Neutrophil (primary cell): ENCODE measurements at regions not wholly inside any gene's neighbourhood (a gene's known extent, or its start where the extent isn't known, plus 50 kb on each side); places are given as distances from the start of the nearest gene placed in this dataset.

Experiments used
- H3K27ac ChIP-seq: fragments of 200-600 bp; sonication (generic); 2 replicates; pipeline ENCODE4 v1.5.1; 2016; ENCODE audit warnings: mild to moderate bottlenecking, moderate library complexity
- H3K27me3 ChIP-seq: fragments of 200-600 bp; sonication (generic); 2 replicates; pipeline ENCODE4 v1.6.0; 2016; ENCODE audit warnings: mild to moderate bottlenecking
- H3K36me3 ChIP-seq: fragments of 200-600 bp; sonication (generic); 2 replicates; pipeline ENCODE4 v1.5.1; 2017
- H3K4me1 ChIP-seq, 2 experiments: fragments of 200-600 bp in 1 of 2; sonication (generic) in 1 of 2; 1 replicate in 1 of 2; 2 replicates in 1 of 2; pipeline versions ENCODE4 v1.5.1 to v1.6.1; 2013 to 2016; ENCODE audit warnings: low read depth in 1 of 2, low read length in 1 of 2, mild to moderate bottlenecking in 1 of 2, moderate library complexity in 1 of 2; ENCODE audit not compliant: control insufficient read depth in 1 of 2, insufficient read depth in 1 of 2
- H3K4me3 ChIP-seq, 2 experiments: fragments of 200-600 bp in 1 of 2; sonication (generic) in 1 of 2; 1 replicate in 1 of 2; 2 replicates in 1 of 2; pipeline ENCODE4 v1.5.1; 2013 to 2016; ENCODE audit warnings: low read depth in 1 of 2, low read length in 1 of 2, mild to moderate bottlenecking in 1 of 2, moderate library complexity in 1 of 2
- H3K9me3 ChIP-seq: fragments of 200-600 bp; sonication (generic); 2 replicates; pipeline ENCODE4 v1.5.1; 2016
- CTCF ChIP-seq: fragments of 200-600 bp; sonication (generic); IDR thresholded peaks from 2 replicates; pipeline ENCODE4 v1.5.1; 2016; ENCODE audit warnings: antibody characterized with exemption

- H3K27ac ChIP-seq = no peak overlapping the region
- H3K36me3 ChIP-seq = no peaks in the 10 kb centered on the region
- H3K4me1 ChIP-seq = no peaks in the 10 kb centered on the region
- TF ChIP-seq CTCF = no peak
- no peaks in the 10 kb centered on the region for H3K9me3 ChIP-seq
- no peak overlapping the region for H3K4me3 ChIP-seq
- no peaks in the 10 kb centered on the region for H3K27me3 ChIP-seq
Measured at GRCh38 chr2:198494931-198495330, 690.5 kb downstream of the PLCL1 start.

- Histone ChIP-seq H3K36me3 (no peaks in the 10 kb centered on the region), H3K9me3 (no peaks in the 10 kb centered on the region), H3K4me1 (no peaks in the 10 kb centered on the region), H3K27me3 (no peaks in the 10 kb centered on the region), H3K4me3 (no peak overlapping the region), H3K27ac (no peak overlapping the region)
- no peak for TF ChIP-seq CTCF
Measured at GRCh38 chr2:198490748-198491147, 686.4 kb downstream of the PLCL1 start.

GRCh38 chr2:198488964-198489363 lies 684.6 kb downstream of the PLCL1 start:
- no peak overlapping the region for H3K27ac ChIP-seq
- H3K9me3 ChIP-seq = no peaks in the 10 kb centered on the region
- H3K4me1 ChIP-seq = no peaks in the 10 kb centered on the region
- H3K4me3 ChIP-seq = no peak overlapping the region
- H3K36me3 ChIP-seq = no peaks in the 10 kb centered on the region
- no peaks in the 10 kb centered on the region for H3K27me3 ChIP-seq
- no peak for TF ChIP-seq CTCF

- no peak overlapping the region for H3K4me3 ChIP-seq
- no peaks in the 10 kb centered on the region for H3K27me3 ChIP-seq
- TF ChIP-seq CTCF = no peak
- no peaks in the 10 kb centered on the region for H3K36me3 ChIP-seq
- no peak overlapping the region for H3K27ac ChIP-seq
- H3K9me3 ChIP-seq = no peaks in the 10 kb centered on the region
- no peaks in the 10 kb centered on the region for H3K4me1 ChIP-seq
Measured at GRCh38 chr2:198483051-198483450, 678.7 kb downstream of the PLCL1 start.

GRCh38 chr2:198479065-198479464 lies 674.7 kb downstream of the PLCL1 start:
- H3K27ac ChIP-seq = no peak overlapping the region
- no peak for TF ChIP-seq CTCF
- no peaks in the 10 kb centered on the region for H3K27me3 ChIP-seq
- no peaks in the 10 kb centered on the region for H3K9me3 ChIP-seq
- H3K4me1 ChIP-seq = no peaks in the 10 kb centered on the region
- no peak overlapping the region for H3K4me3 ChIP-seq
- H3K36me3 ChIP-seq = no peaks in the 10 kb centered on the region

GRCh38 chr2:198478361-198478760 lies 674.0 kb downstream of the PLCL1 start:
- Histone ChIP-seq H3K27me3 (no peaks in the 10 kb centered on the region), H3K9me3 (no peaks in the 10 kb centered on the region), H3K36me3 (no peaks in the 10 kb centered on the region), H3K4me3 (no peak overlapping the region), H3K4me1 (no peaks in the 10 kb centered on the region), H3K27ac (no peak overlapping the region)
- no peak for TF ChIP-seq CTCF
